ENCODE measurements at regions not wholly inside any gene's neighbourhood (a gene's known extent, or its start where the extent isn't known, plus 50 kb on each side); places are given as distances from the start of the nearest gene placed in this dataset.

- no peaks in the 10 kb centered on the region for H3K27me3 Mint-ChIP-seq
- H3K4me3 Mint-ChIP-seq, result no peak overlapping the region
- peaks cover 24% of the 10 kb centered on the region for H3K9me3 Mint-ChIP-seq
- H3K36me3 ChIP-seq (ENCODE audit: insufficient read depth, low read length), result no peaks in the 10 kb centered on the region
- ChIA-PET POLR2A (no interaction called here), CTCF (no interaction called here)
- H3K4me3 ChIP-seq (ENCODE audit: low read length), result no peak overlapping the region
- no peaks in the 10 kb centered on the region for H3K4me1 Mint-ChIP-seq (ENCODE audit: low read depth)
- H3K4me1 ChIP-seq (ENCODE audit: insufficient read depth, low read length), result no peaks in the 10 kb centered on the region
- H3K36me3 Mint-ChIP-seq (ENCODE audit: low read depth), result no peaks in the 10 kb centered on the region
- no peak for DNase-seq
- no peaks in the 10 kb centered on the region for H3K27me3 ChIP-seq (ENCODE audit: control insufficient read depth in 1 of 2, insufficient read depth in 2 of 2, low read length in 2 of 2)
- no peak for TF ChIP-seq CTCF (IDR thresholded peaks at IDR 0.05)
- no peak overlapping the region for H3K27ac Mint-ChIP-seq
- intact Hi-C loops (cut with DNase I, micrococcal nuclease), result no loop called here
- no peak overlapping the region for H3K27ac ChIP-seq (ENCODE audit: low read depth in 1 of 2, low read length in 2 of 2)
- peaks cover 0 to 20% of the 10 kb centered on the region in 2 experiments for H3K9me3 ChIP-seq (ENCODE audit: control insufficient read depth in 1 of 2, insufficient read depth in 1 of 2, low read length in 2 of 2)
- ATAC-seq (ENCODE audit: poor library complexity), result no peak
Observed at GRCh38 chr4:188959424-188959823, 820.2 kb downstream of the TRIML1 start.

GRCh38 chr4:188960411-188961093, 821.3 kb downstream of the TRIML1 start:
- no peaks in the 10 kb centered on the region for H3K27me3 Mint-ChIP-seq
- no peak overlapping the region for H3K4me3 ChIP-seq (ENCODE audit: low read length)
- H3K36me3 Mint-ChIP-seq (ENCODE audit: low read depth), result no peaks in the 10 kb centered on the region
- no peaks in the 10 kb centered on the region for H3K4me1 ChIP-seq (ENCODE audit: insufficient read depth, low read length)
- no peak for TF ChIP-seq CTCF (IDR thresholded peaks at IDR 0.05)
- ChIA-PET CTCF (interaction anchor here (1.4 kb wide), 1 partner anchor 16 kb away, joined by 3 read pairs; no protein-coding TSS in a partner anchor), POLR2A (no interaction called here)
- no peak for ATAC-seq (ENCODE audit: poor library complexity)
- no peak for DNase-seq
- H3K27ac Mint-ChIP-seq, result no peak overlapping the region
- H3K36me3 ChIP-seq (ENCODE audit: insufficient read depth, low read length), result no peaks in the 10 kb centered on the region
- intact Hi-C loops (cut with DNase I, micrococcal nuclease), result no loop called here
- no peaks in the 10 kb centered on the region for H3K4me1 Mint-ChIP-seq (ENCODE audit: low read depth)
- H3K27ac ChIP-seq (ENCODE audit: low read depth in 1 of 2, low read length in 2 of 2), result no peak overlapping the region
- H3K27me3 ChIP-seq (ENCODE audit: control insufficient read depth in 1 of 2, insufficient read depth in 2 of 2, low read length in 2 of 2), result no peaks in the 10 kb centered on the region
- peaks cover 24% of the 10 kb centered on the region for H3K9me3 Mint-ChIP-seq
- peaks cover 0 to 17% of the 10 kb centered on the region in 2 experiments for H3K9me3 ChIP-seq (ENCODE audit: control insufficient read depth in 1 of 2, insufficient read depth in 1 of 2, low read length in 2 of 2)
- no peak overlapping the region for H3K4me3 Mint-ChIP-seq

- Mint-ChIP-seq H3K9me3 (peaks cover 4% of the 10 kb centered on the region), H3K27ac (no peak overlapping the region), H3K4me3 (no peak overlapping the region), H3K36me3 (ENCODE audit: low read depth) (no peaks in the 10 kb centered on the region), H3K27me3 (no peaks in the 10 kb centered on the region), H3K4me1 (ENCODE audit: low read depth) (no peaks in the 10 kb centered on the region)
- H3K9me3 ChIP-seq (ENCODE audit: control insufficient read depth in 1 of 2, insufficient read depth in 1 of 2, low read length in 2 of 2), result peaks cover 0 to 10% of the 10 kb centered on the region in 2 experiments
- CTCF ChIA-PET, result no interaction called here
- intact Hi-C loops (cut with DNase I, micrococcal nuclease), result no loop called here
- H3K27ac ChIP-seq (ENCODE audit: low read depth in 1 of 2, low read length in 2 of 2), result no peak overlapping the region
- H3K4me1 ChIP-seq (ENCODE audit: insufficient read depth, low read length), result no peaks in the 10 kb centered on the region
- ATAC-seq (ENCODE audit: poor library complexity) (no peak), DNase-seq (no peak)
- H3K4me3 ChIP-seq (ENCODE audit: low read length), result no peak overlapping the region
- no peaks in the 10 kb centered on the region for H3K27me3 ChIP-seq (ENCODE audit: control insufficient read depth in 1 of 2, insufficient read depth in 2 of 2, low read length in 2 of 2)
- POLR2A ChIA-PET, result no interaction called here
- H3K36me3 ChIP-seq (ENCODE audit: insufficient read depth, low read length), result no peaks in the 10 kb centered on the region
- no peak for TF ChIP-seq CTCF (IDR thresholded peaks at IDR 0.05)
Observed at GRCh38 chr4:188971125-188971524, 831.9 kb downstream of the TRIML1 start.

Data from CD4-positive, alpha-beta T cell (primary cell).